ENCODE measurements at regions not wholly inside any gene's neighbourhood (a gene's known extent, or its start where the extent isn't known, plus 50 kb on each side); places are given as distances from the start of the nearest gene placed in this dataset.
A peak's percentile ranks its signal among the peaks of the same experiment; 100 is the strongest.

GRCh38 chr5:108639366-108639765 lies 108.3 kb upstream of the FER start:
- Histone ChIP-seq H4K20me1 (replicated peaks; ENCODE audit: control insufficient read depth, extremely low read depth, insufficient read depth, low read length) (no peaks in the 10 kb centered on the region), H3K79me2 (ENCODE audit: control insufficient read depth, insufficient read depth, low read length) (no peaks in the 10 kb centered on the region), H3K4me1 (ENCODE audit: control insufficient read depth, extremely low read depth, insufficient read depth, low read length) (peaks cover 5% of the 10 kb centered on the region), H3K27ac (ENCODE audit: insufficient read depth, low read depth, low read length) (no peak overlapping the region), H3K4me3 (replicated peaks in 1 of 3; ENCODE audit: insufficient read depth in 1 of 3, low read depth in 1 of 3, low read length in 3 of 3) (no peak overlapping the region), H2AFZ (ENCODE audit: low read depth, low read length) (peak overlapping the region; percentile 15), H3K27me3 (ENCODE audit: control insufficient read depth in 2 of 2, insufficient read depth in 2 of 2, low read length in 2 of 2) (no peaks in the 10 kb centered on the region), H3K9ac (replicated peaks; ENCODE audit: extremely low read depth, insufficient read depth, low read length) (no peak overlapping the region), H3K36me3 (ENCODE audit: control insufficient read depth in 2 of 2, extremely low read depth in 1 of 2, insufficient read depth in 2 of 2, low read length in 2 of 2) (no peaks in the 10 kb centered on the region), H3K4me2 (ENCODE audit: insufficient read depth, low read length) (no peak overlapping the region), H3K9me3 (replicated peaks; ENCODE audit: control insufficient read depth, insufficient read depth, low read length) (no peaks in the 10 kb centered on the region), H3K9me1 (replicated peaks; ENCODE audit: control insufficient read depth, extremely low read depth, insufficient read depth, low read length) (no peaks in the 10 kb centered on the region)
- dilution Hi-C loops (cut with MboI; ENCODE audit: extremely low pct_ligation_motif_present, low sequenced_read_pairs) = no loop called here
- TF ChIP-seq MYC (IDR thresholded peaks at IDR 0.05; ENCODE audit: low read depth, low read length) = no peak
- no peak for TF ChIP-seq MAX (IDR thresholded peaks at IDR 0.05; ENCODE audit: insufficient read depth, insufficient read length)
- no peak for TF ChIP-seq JUN (IDR thresholded peaks at IDR 0.05; ENCODE audit: borderline replicate concordance, insufficient read depth, insufficient read length, low read depth)
- TF ChIP-seq FOS (IDR thresholded peaks at IDR 0.05; ENCODE audit: borderline replicate concordance, insufficient read depth, low read length) = no peak
- TF ChIP-seq GATA2 (IDR thresholded peaks at IDR 0.05; ENCODE audit: insufficient read depth, insufficient read length, low read depth, low read length) = no peak
- no peak for TF ChIP-seq POLR2A (IDR thresholded peaks at IDR 0.05; ENCODE audit: low read depth, low read length)
- no peak for TF ChIP-seq EZH2 (IDR thresholded peaks at IDR 0.05; ENCODE audit: borderline replicate concordance, low read depth, low read length, severe bottlenecking)
- TF ChIP-seq, protein P1, sequence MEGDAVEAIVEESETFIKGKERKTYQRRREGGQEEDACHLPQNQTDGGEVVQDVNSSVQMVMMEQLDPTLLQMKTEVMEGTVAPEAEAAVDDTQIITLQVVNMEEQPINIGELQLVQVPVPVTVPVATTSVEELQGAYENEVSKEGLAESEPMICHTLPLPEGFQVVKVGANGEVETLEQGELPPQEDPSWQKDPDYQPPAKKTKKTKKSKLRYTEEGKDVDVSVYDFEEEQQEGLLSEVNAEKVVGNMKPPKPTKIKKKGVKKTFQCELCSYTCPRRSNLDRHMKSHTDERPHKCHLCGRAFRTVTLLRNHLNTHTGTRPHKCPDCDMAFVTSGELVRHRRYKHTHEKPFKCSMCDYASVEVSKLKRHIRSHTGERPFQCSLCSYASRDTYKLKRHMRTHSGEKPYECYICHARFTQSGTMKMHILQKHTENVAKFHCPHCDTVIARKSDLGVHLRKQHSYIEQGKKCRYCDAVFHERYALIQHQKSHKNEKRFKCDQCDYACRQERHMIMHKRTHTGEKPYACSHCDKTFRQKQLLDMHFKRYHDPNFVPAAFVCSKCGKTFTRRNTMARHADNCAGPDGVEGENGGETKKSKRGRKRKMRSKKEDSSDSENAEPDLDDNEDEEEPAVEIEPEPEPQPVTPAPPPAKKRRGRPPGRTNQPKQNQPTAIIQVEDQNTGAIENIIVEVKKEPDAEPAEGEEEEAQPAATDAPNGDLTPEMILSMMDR (IDR thresholded peaks at IDR 0.05; ENCODE audit: extremely low read depth in 1 of 2, insufficient read depth in 1 of 2, low read depth in 1 of 2, low read length in 2 of 2) = no peak
- no peak for TF ChIP-seq POLR2AphosphoS5 (IDR thresholded peaks at IDR 0.05; ENCODE audit: insufficient read depth, low read depth, low read length)
- DNase-seq (ENCODE audit: low read depth, low spot score) (no peak), FAIRE-seq (no peak)
- CTCF ChIA-PET = no interaction called here
- no TSS peak for BruUV-seq (replicated peaks)
- intact Hi-C loops (cut with micrococcal nuclease) = no loop called here
- POLR2A ChIA-PET = no interaction called here

All from endothelial cell of umbilical vein (primary cell).